ENCODE measurements at regions not wholly inside any gene's neighbourhood (a gene's known extent, or its start where the extent isn't known, plus 50 kb on each side); places are given as distances from the start of the nearest gene placed in this dataset.
"Not testable (repeated sequence)": the region's sequence is repeated elsewhere in the genome, so short reads cannot be mapped to it uniquely, and the experiment has no call there.

GRCh38 chr7:106444068-106444655, 159.4 kb upstream of the NAMPT start:
- Histone ChIP-seq H3K36me3 (ENCODE audit: control insufficient read depth in 4 of 4, insufficient read depth in 4 of 4, low read length in 4 of 4) (no peaks in the 10 kb centered on the region), H3K27me3 (ENCODE audit: control insufficient read depth in 3 of 3, insufficient read depth in 3 of 3, low read length in 2 of 3) (no peaks in the 10 kb centered on the region), H3K9ac (ENCODE audit: insufficient read depth in 1 of 2, low read length in 2 of 2) (no peak overlapping the region), H3K9me3 (ENCODE audit: control insufficient read depth in 4 of 4, insufficient read depth in 3 of 4, low read length in 3 of 4) (no peaks in the 10 kb centered on the region), H3K4me3 (no peak overlapping the region), H3K27ac (ENCODE audit: low read depth in 1 of 2, low read length in 1 of 2) (no peak overlapping the region), H3K4me1 (ENCODE audit: control insufficient read depth in 5 of 5, insufficient read depth in 5 of 5, low read length in 5 of 5) (no peaks in the 10 kb centered on the region)
- no peak for DNase-seq
- WGBS, 2 donors: 85 to 91% methylated on average over 1 of the region's 1 CpG
- TF ChIP-seq CTCF (IDR thresholded peaks at IDR 0.05; ENCODE audit: control extremely low read depth, extremely low read depth): no peak
- no peak for ATAC-seq (ENCODE audit: insufficient read depth, low FRiP score)

GRCh38 chr7:106443156-106443555, 158.4 kb upstream of the NAMPT start:
- H3K9me3 ChIP-seq (ENCODE audit: control insufficient read depth in 4 of 4, insufficient read depth in 3 of 4, low read length in 3 of 4): no peaks in the 10 kb centered on the region
- no peak overlapping the region for H3K4me3 ChIP-seq
- DNase-seq: no peak
- H3K27me3 ChIP-seq (ENCODE audit: control insufficient read depth in 3 of 3, insufficient read depth in 3 of 3, low read length in 2 of 3): no peaks in the 10 kb centered on the region
- WGBS, 2 donors: 74 to 84% methylated on average over 4 of the region's 4 CpGs
- no peak for ATAC-seq (ENCODE audit: insufficient read depth, low FRiP score)
- no peak overlapping the region for H3K27ac ChIP-seq (ENCODE audit: low read depth in 1 of 2, low read length in 1 of 2)
- no peaks in the 10 kb centered on the region for H3K36me3 ChIP-seq (ENCODE audit: control insufficient read depth in 4 of 4, insufficient read depth in 4 of 4, low read length in 4 of 4)
- no peaks in the 10 kb centered on the region for H3K4me1 ChIP-seq (ENCODE audit: control insufficient read depth in 5 of 5, insufficient read depth in 5 of 5, low read length in 5 of 5)
- TF ChIP-seq CTCF (IDR thresholded peaks at IDR 0.05; ENCODE audit: control extremely low read depth, extremely low read depth): no peak
- no peak overlapping the region for H3K9ac ChIP-seq (ENCODE audit: insufficient read depth in 1 of 2, low read length in 2 of 2)

GRCh38 chr7:106442476-106442875, 157.7 kb upstream of the NAMPT start:
- Histone ChIP-seq H3K27me3 (ENCODE audit: control insufficient read depth in 3 of 3, insufficient read depth in 3 of 3, low read length in 2 of 3) (no peaks in the 10 kb centered on the region), H3K36me3 (ENCODE audit: control insufficient read depth in 4 of 4, insufficient read depth in 4 of 4, low read length in 4 of 4) (no peaks in the 10 kb centered on the region), H3K9ac (ENCODE audit: insufficient read depth in 1 of 2, low read length in 2 of 2) (no peak overlapping the region), H3K9me3 (ENCODE audit: control insufficient read depth in 4 of 4, insufficient read depth in 3 of 4, low read length in 3 of 4) (no peaks in the 10 kb centered on the region), H3K4me3 (no peak overlapping the region), H3K4me1 (ENCODE audit: control insufficient read depth in 5 of 5, insufficient read depth in 5 of 5, low read length in 5 of 5) (no peaks in the 10 kb centered on the region), H3K27ac (ENCODE audit: low read depth in 1 of 2, low read length in 1 of 2) (no peak overlapping the region)
- no peak for TF ChIP-seq CTCF (IDR thresholded peaks at IDR 0.05; ENCODE audit: control extremely low read depth, extremely low read depth)
- ATAC-seq (ENCODE audit: insufficient read depth, low FRiP score) (no peak), DNase-seq (no peak)
- WGBS, 2 donors: 91 to 92% methylated on average over 1 of the region's 1 CpG

- H3K9ac ChIP-seq (ENCODE audit: insufficient read depth in 1 of 2, low read length in 2 of 2); H3K9me3 ChIP-seq (ENCODE audit: control insufficient read depth in 4 of 4, insufficient read depth in 3 of 4, low read length in 3 of 4); H3K4me1 ChIP-seq (ENCODE audit: control insufficient read depth in 5 of 5, insufficient read depth in 5 of 5, low read length in 5 of 5); H3K36me3 ChIP-seq (ENCODE audit: control insufficient read depth in 4 of 4, insufficient read depth in 4 of 4, low read length in 4 of 4); ATAC-seq (ENCODE audit: insufficient read depth, low FRiP score); H3K27me3 ChIP-seq (ENCODE audit: control insufficient read depth in 3 of 3, insufficient read depth in 3 of 3, low read length in 2 of 3); H3K4me3 ChIP-seq; DNase-seq; H3K27ac ChIP-seq (ENCODE audit: low read depth in 1 of 2, low read length in 1 of 2): not testable (repeated sequence)
- 94 to 96% methylated on average over 2 of the region's 2 CpGs for WGBS, 2 donors
These were observed 156.6 kb upstream of the NAMPT start for GRCh38 chr7:106441343-106441742.

- not testable (repeated sequence) for H3K9me3 ChIP-seq (ENCODE audit: control insufficient read depth in 4 of 4, insufficient read depth in 3 of 4, low read length in 3 of 4)
These were observed 152.2 kb upstream of the NAMPT start for GRCh38 chr7:106436933-106437332.

More at GRCh38 chr7:106436933-106437332, 152.2 kb upstream of the NAMPT start:
- H3K9ac ChIP-seq (ENCODE audit: insufficient read depth in 1 of 2, low read length in 2 of 2); H3K27ac ChIP-seq (ENCODE audit: low read depth in 1 of 2, low read length in 1 of 2); H3K27me3 ChIP-seq (ENCODE audit: control insufficient read depth in 3 of 3, insufficient read depth in 3 of 3, low read length in 2 of 3); H3K36me3 ChIP-seq (ENCODE audit: control insufficient read depth in 4 of 4, insufficient read depth in 4 of 4, low read length in 4 of 4); DNase-seq; H3K4me3 ChIP-seq; ATAC-seq (ENCODE audit: insufficient read depth, low FRiP score); H3K4me1 ChIP-seq (ENCODE audit: control insufficient read depth in 5 of 5, insufficient read depth in 5 of 5, low read length in 5 of 5): not testable (repeated sequence)
- 69 to 75% methylated on average over 2 of the region's 2 CpGs for WGBS, 2 donors

Measured in lung (tissue), 11 donors.